NCI-H1436 treated with DMSO at 0.1 percent for 48 hours (cell line): ENCODE measurements at regions not wholly inside any gene's neighbourhood (a gene's known extent, or its start where the extent isn't known, plus 50 kb on each side); places are given as distances from the start of the nearest gene placed in this dataset.

Experiments
- DNase-seq: peaks from one replicate; lab custom pipeline; 2025; lab: John Stamatoyannopoulos, UW

GRCh38 chr1:201589186-201589585, 50.3 kb downstream of the NAV1 start:
- DNase-seq: no peak

- DNase-seq: no peak
Measured at GRCh38 chr1:201590474-201590873, 51.5 kb downstream of the NAV1 start.

GRCh38 chr1:201591348-201591747, 52.4 kb downstream of the NAV1 start:
- no peak for DNase-seq

GRCh38 chr1:201591981-201592380, 53.1 kb downstream of the NAV1 start:
- DNase-seq: no peak

- DNase-seq: no peak
Measured at GRCh38 chr1:201593200-201593921, 54.4 kb downstream of the NAV1 start.

- DNase-seq: no peak
Measured at GRCh38 chr1:201594575-201595245, 55.8 kb downstream of the NAV1 start.

GRCh38 chr1:201595381-201595780, 56.5 kb downstream of the NAV1 start:
- DNase-seq: no peak

- no peak for DNase-seq
Measured at GRCh38 chr1:201596101-201596868, 57.4 kb downstream of the NAV1 start.

- peak; percentile 89 for DNase-seq
Measured at GRCh38 chr1:201597551-201598230, 58.8 kb downstream of the NAV1 start.

- DNase-seq: no peak
Measured at GRCh38 chr1:201598396-201598795, 59.5 kb downstream of the NAV1 start.

GRCh38 chr1:201598973-201599372, 60.0 kb downstream of the NAV1 start:
- no peak for DNase-seq

GRCh38 chr1:201599548-201599947, 60.6 kb downstream of the NAV1 start:
- no peak for DNase-seq

GRCh38 chr1:201602413-201603265, 63.7 kb downstream of the NAV1 start:
- no peak for DNase-seq

GRCh38 chr1:201603613-201604232, 64.8 kb downstream of the NAV1 start:
- no peak for DNase-seq

- no peak for DNase-seq
Measured at GRCh38 chr1:201605385-201606010, 66.6 kb downstream of the NAV1 start.

GRCh38 chr1:201606096-201606495, 67.2 kb downstream of the NAV1 start:
- DNase-seq: no peak

- DNase-seq: no peak
Measured at GRCh38 chr1:201606623-201607022, 67.7 kb downstream of the NAV1 start.

GRCh38 chr1:201608635-201609395, 69.9 kb downstream of the NAV1 start:
- DNase-seq: no peak

- DNase-seq: no peak
Measured at GRCh38 chr1:201609661-201610318, 70.9 kb downstream of the NAV1 start.
